ENCODE measurements at regions not wholly inside any gene's neighbourhood (a gene's known extent, or its start where the extent isn't known, plus 50 kb on each side); places are given as distances from the start of the nearest gene placed in this dataset.

DNA sequence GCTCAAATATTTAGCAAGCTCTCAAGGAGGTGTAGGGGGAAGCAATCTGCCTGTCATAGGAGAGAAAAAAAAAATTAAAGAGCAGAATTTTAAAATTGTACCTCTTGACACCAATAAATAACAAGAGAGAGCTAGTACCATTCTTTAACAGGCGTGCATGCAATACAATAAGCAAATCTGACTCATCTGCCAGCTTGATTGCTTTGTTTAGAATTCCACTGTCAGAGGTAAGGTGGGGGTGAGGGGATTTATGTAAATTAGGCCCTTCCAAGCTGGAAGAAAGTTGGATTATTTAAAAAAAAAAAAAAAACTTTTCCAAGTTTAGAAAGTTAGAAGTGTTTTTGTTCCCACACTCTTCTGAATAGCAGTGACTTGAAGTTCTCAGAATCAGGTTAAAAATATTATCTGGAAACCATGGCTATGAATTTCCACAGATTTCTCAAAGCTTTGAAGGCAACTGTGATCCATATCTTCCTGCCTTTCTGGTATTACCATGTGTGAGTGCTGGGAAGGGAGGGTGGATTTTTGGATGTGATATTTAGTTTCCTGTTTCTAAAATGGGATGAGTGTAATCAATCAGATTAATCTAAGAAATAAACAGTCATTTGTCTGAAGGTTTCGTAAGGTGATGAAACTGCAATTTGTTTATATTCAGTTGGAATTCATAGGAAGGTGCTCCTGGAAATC lies 477.5 kb downstream of the TLE4 start:
- Histone ChIP-seq H3K79me2 (ENCODE audit: low read depth) (no peaks in the 10 kb centered on the region), H3K4me1 (peaks cover 11% of the 10 kb centered on the region), H3F3A (ENCODE audit: low read depth) (no peaks in the 10 kb centered on the region), H3K4me2 (peak overlapping the region; percentile 25), H4K20me1 (ENCODE audit: low read depth) (no peaks in the 10 kb centered on the region), H3K36me3 (peaks cover 3% of the 10 kb centered on the region), H3K9me3 (ENCODE audit: low read depth) (peaks cover 16% of the 10 kb centered on the region), H3K4me3 (no peak overlapping the region), H3K9ac (no peak overlapping the region), H3K27ac (no peak overlapping the region), H3K27me3 (no peaks in the 10 kb centered on the region), H2AFZ (replicated peaks) (peak overlapping the region; percentile 28)
- peak; percentile 21 for DNase-seq (ENCODE audit: low spot score)
- Mint-ChIP-seq H3K9me3 (peaks cover 23% of the 10 kb centered on the region), H3K4me3 (no peak overlapping the region), H3K4me1 (peaks cover 16% of the 10 kb centered on the region), H3K27ac (no peak overlapping the region), H3K27me3 (ENCODE audit: insufficient read depth, low read depth) (peaks cover 5% of the 10 kb centered on the region), H3K36me3 (no peaks in the 10 kb centered on the region)
- TF ChIP-seq EZH2phosphoT487 (IDR thresholded peaks at IDR 0.05) (no peak), EZH2 (IDR thresholded peaks at IDR 0.05) (no peak)
- TF ChIP-seq, protein P1, sequence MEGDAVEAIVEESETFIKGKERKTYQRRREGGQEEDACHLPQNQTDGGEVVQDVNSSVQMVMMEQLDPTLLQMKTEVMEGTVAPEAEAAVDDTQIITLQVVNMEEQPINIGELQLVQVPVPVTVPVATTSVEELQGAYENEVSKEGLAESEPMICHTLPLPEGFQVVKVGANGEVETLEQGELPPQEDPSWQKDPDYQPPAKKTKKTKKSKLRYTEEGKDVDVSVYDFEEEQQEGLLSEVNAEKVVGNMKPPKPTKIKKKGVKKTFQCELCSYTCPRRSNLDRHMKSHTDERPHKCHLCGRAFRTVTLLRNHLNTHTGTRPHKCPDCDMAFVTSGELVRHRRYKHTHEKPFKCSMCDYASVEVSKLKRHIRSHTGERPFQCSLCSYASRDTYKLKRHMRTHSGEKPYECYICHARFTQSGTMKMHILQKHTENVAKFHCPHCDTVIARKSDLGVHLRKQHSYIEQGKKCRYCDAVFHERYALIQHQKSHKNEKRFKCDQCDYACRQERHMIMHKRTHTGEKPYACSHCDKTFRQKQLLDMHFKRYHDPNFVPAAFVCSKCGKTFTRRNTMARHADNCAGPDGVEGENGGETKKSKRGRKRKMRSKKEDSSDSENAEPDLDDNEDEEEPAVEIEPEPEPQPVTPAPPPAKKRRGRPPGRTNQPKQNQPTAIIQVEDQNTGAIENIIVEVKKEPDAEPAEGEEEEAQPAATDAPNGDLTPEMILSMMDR (IDR thresholded peaks at IDR 0.05): no peak

DNA sequence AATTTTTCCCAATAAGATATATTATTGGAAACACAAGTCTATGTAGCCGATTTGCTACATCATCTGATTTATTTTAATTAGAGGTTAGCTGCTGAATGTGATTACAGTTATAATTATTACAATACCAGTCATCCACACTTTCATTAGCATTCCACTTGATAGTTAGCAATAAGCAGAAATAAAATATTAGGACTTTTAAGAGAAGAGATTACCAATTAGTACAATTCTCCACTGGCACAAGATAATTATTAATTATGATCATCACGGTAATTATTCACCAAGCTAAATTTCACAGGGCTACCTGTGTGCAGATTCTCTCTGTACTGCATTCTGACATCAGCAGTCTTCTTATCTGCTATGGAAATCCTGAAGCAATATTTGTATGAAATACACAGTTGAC lies 474.7 kb downstream of the TLE4 start:
- peaks cover 16% of the 10 kb centered on the region for H3K4me1 Mint-ChIP-seq
- H3K9me3 ChIP-seq (ENCODE audit: low read depth): no peaks in the 10 kb centered on the region
- H3K36me3 Mint-ChIP-seq: no peaks in the 10 kb centered on the region
- no peak overlapping the region for H3K9ac ChIP-seq
- H3K27me3 Mint-ChIP-seq (ENCODE audit: insufficient read depth, low read depth): no peaks in the 10 kb centered on the region
- no peak for DNase-seq (ENCODE audit: low spot score)
- H3F3A ChIP-seq (ENCODE audit: low read depth): no peaks in the 10 kb centered on the region
- H3K27ac ChIP-seq: no peak overlapping the region
- H4K20me1 ChIP-seq (ENCODE audit: low read depth): no peaks in the 10 kb centered on the region
- no peak overlapping the region for H2AFZ ChIP-seq (replicated peaks)
- no peaks in the 10 kb centered on the region for H3K36me3 ChIP-seq
- peaks cover 11% of the 10 kb centered on the region for H3K4me1 ChIP-seq
- no peak overlapping the region for H3K27ac Mint-ChIP-seq
- no peak overlapping the region for H3K4me2 ChIP-seq
- H3K27me3 ChIP-seq: no peaks in the 10 kb centered on the region
- no peak overlapping the region for H3K4me3 Mint-ChIP-seq
- H3K9me3 Mint-ChIP-seq: peaks cover 3% of the 10 kb centered on the region
- no peak overlapping the region for H3K4me3 ChIP-seq
- H3K79me2 ChIP-seq (ENCODE audit: low read depth): no peaks in the 10 kb centered on the region
- TF ChIP-seq, protein P1 (IDR thresholded peaks at IDR 0.05): no peak
- TF ChIP-seq EZH2phosphoT487 (IDR thresholded peaks at IDR 0.05): no peak
- no peak for TF ChIP-seq EZH2 (IDR thresholded peaks at IDR 0.05)

DNA sequence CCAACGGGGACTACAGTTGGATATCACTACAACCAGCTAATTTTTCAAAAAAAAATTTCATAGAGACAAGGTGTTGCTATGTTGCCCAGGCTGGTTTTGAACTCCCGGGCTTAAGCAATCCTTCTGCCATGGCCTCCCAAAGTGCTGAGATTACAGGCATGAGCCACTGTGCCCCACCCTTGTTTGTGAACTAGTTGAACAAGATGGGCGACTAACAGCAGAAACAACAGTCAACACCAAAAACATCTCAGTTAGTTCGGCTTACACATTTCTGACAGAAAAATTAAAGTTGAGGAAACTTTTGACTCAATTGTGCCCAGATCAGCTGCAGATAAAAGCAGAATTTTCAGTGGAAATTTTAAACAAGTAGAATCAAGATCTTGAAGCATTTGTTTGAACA lies 470.1 kb downstream of the TLE4 start:
- Mint-ChIP-seq H3K4me3 (no peak overlapping the region), H3K27ac (no peak overlapping the region), H3K27me3 (ENCODE audit: insufficient read depth, low read depth) (peaks cover 2% of the 10 kb centered on the region), H3K4me1 (peaks cover 12% of the 10 kb centered on the region), H3K36me3 (no peaks in the 10 kb centered on the region), H3K9me3 (no peaks in the 10 kb centered on the region)
- no peak overlapping the region for H2AFZ ChIP-seq (replicated peaks)
- H3K4me1 ChIP-seq: peaks cover 8% of the 10 kb centered on the region
- no peaks in the 10 kb centered on the region for H3K79me2 ChIP-seq (ENCODE audit: low read depth)
- peaks cover 3% of the 10 kb centered on the region for H3F3A ChIP-seq (ENCODE audit: low read depth)
- H3K9me3 ChIP-seq (ENCODE audit: low read depth): no peaks in the 10 kb centered on the region
- H4K20me1 ChIP-seq (ENCODE audit: low read depth): no peaks in the 10 kb centered on the region
- no peak overlapping the region for H3K27ac ChIP-seq
- H3K36me3 ChIP-seq: no peaks in the 10 kb centered on the region
- DNase-seq (ENCODE audit: low spot score): no peak
- no peak overlapping the region for H3K4me3 ChIP-seq
- TF ChIP-seq, protein P1 (IDR thresholded peaks at IDR 0.05): no peak
- no peak for TF ChIP-seq EZH2phosphoT487 (IDR thresholded peaks at IDR 0.05)
- no peak for TF ChIP-seq EZH2 (IDR thresholded peaks at IDR 0.05)
- no peak overlapping the region for H3K9ac ChIP-seq
- H3K27me3 ChIP-seq: no peaks in the 10 kb centered on the region
- no peak overlapping the region for H3K4me2 ChIP-seq

Data from neural progenitor cell (in vitro differentiated cells).